ENCODE measurements at regions not wholly inside any gene's neighbourhood (a gene's known extent, or its start where the extent isn't known, plus 50 kb on each side); places are given as distances from the start of the nearest gene placed in this dataset.
A peak's percentile ranks its signal among the peaks of the same experiment; 100 is the strongest.
"Not testable (repeated sequence)": the region's sequence is repeated elsewhere in the genome, so short reads cannot be mapped to it uniquely, and the experiment has no call there.

GRCh38 chr12:24519759-24520158 is 429.1 kb downstream of the BCAT1 start:
- no peak for DNase-seq

DNA sequence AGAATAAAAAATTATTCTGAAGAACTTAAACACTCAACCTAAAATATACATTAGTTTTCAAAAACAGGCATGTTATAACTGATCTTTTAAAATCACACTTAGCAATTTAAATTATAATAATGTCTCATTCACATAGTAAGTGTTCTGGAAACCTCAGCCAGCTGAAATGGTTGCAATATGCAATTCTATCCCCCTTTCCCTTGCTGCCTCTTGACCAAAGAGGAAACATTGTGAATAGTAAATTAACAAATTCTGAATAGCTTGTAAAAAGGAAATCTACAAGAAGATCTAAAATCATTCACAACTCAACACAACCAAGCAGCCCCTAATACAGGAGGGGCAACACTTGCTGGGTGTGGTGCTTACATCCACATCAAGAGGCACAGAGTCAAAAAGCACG is 431.9 kb downstream of the BCAT1 start:
- no peak for DNase-seq

- no peak for DNase-seq
These were observed 438.2 kb downstream of the BCAT1 start for GRCh38 chr12:24510581-24511125.

DNA sequence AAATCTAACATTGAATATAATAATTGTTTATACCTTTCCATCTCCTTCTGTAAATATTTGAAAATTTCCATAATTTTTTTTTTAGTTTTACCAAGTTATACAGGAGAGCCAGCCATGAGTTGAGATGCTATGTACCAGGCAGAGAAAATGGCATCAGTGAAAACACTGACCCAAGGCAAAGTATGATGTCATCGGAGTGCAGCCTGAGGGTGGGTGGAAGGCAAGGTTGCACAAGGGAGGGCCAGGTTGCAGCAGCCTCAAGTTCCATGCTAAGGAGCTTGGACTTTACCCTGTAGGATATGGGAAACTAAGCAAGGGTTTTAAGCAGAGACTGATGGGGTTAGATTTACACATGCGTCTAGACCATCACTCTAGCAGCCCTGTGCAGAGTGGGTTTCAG is 441.1 kb downstream of the BCAT1 start:
- no peak for DNase-seq

DNA sequence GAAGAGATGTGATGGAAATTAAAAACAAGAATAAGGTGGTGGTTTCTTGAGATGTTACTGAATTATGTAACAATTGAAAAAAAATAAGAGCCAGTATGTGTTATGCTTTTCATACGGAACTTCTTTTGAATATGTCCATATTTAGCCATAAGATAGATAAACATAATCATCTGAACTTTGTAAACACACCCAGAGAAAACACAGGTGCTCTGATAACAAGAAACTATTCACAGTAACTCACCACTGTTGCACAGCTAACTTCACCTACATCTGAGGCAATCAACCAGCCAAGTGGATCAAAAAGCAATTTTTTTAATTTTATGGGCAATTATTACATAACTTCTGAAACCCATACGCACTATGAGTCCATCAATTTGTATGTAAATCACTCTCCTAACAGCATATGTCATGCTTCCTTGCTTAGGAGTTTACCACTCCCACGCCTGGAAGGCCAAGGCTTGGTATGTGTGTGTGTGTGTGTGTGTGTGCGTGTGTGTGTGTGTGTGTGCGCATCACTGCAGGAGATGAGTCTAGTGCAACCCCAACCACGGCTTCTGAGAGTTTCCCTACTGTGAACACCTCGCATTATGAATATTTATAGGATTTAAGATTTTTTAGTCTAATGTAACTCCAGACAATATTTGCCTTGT is 443.4 kb downstream of the BCAT1 start:
- no peak for DNase-seq

DNA sequence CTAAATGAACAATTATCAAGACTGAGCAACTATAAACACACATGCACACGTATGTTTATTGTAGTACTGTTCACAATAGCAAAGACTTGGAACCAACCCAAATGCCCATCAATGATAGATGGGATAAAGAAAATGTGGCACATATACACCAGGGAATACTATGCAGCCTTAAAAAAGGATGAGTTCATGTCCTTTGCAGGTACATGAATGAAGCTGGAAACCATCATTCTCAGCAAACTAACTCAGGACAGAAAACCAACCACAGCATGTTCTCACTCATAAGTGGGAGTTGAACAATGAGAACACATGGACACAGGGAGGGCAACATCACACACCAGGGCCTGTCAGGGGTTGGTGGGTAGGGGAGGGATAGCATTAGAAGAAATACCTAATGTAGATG is 445.4 kb downstream of the BCAT1 start:
- not testable (repeated sequence) for DNase-seq

DNA sequence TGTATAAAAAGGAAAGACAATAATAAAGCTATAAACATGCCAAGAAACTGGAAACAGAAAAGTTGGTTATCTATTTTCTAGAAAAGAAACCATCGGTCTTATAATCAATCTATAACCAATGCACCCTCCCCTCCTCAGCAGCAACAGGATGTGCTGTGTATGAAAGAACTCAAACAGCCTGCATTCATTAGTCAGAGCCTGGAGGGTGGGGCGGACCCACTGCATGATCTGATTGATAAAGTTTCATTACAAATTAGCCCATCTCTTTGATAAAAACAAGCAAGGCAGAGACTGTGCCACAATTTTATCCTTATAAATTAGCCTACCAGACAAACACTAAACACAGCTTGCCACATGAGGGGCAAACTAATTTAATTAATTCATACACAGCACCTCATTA is 448.1 kb downstream of the BCAT1 start:
- peak in 1 of 56 donors; percentile 0 for DNase-seq

- no peak for DNase-seq
These were observed 448.5 kb downstream of the BCAT1 start for GRCh38 chr12:24500421-24500820.

- no peak for DNase-seq
These were observed 449.5 kb downstream of the BCAT1 start for GRCh38 chr12:24499151-24500146.

- DNase-seq = no peak
These were observed 452.1 kb downstream of the BCAT1 start for GRCh38 chr12:24496755-24497154.

- DNase-seq = no peak
These were observed 454.5 kb downstream of the BCAT1 start for GRCh38 chr12:24494401-24494800.

- no peak for DNase-seq
These were observed 456.9 kb downstream of the BCAT1 start for GRCh38 chr12:24491968-24492367.

GRCh38 chr12:24489939-24490338 is 459.0 kb downstream of the BCAT1 start:
- no peak for DNase-seq

DNA sequence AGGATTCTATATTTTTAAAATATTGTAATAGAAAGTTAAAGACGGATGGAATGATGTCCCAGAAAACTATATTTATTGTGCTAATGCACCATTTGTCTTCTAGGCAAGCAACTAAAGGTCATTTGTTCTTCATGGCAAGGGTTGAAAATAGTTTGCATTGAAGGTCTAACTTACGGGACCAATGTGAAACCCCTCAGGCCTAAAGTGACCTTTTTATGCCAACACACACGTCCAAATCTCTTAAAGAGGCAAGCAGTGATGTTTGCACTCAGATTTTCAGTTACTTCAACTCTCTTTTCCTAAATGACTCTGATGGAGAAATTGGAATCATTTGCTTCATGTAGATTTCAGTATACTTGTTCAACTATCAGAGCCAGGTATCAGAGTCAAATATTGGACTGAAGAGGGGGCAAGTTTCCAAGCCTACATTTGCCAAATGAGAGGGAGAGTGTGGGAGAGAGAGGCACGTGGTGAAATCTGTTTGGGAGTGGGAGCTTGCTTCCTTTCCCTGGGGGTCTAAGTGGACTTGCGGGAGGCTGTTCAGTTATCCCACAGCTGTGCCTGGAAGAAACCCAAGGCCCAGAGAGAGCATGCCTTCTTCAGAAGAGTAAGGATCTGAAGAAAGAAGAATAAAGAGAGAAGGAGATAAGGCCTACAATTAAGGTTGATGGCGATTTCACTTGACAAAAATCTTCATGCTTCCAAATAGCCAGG is 459.8 kb downstream of the BCAT1 start:
- no peak for DNase-seq

GRCh38 chr12:24488091-24488596 is 460.8 kb downstream of the BCAT1 start:
- DNase-seq = no peak

GRCh38 chr12:24487606-24488005 is 461.3 kb downstream of the BCAT1 start:
- no peak for DNase-seq

- DNase-seq = no peak
These were observed 465.2 kb downstream of the BCAT1 start for GRCh38 chr12:24483732-24484131.

GRCh38 chr12:24482882-24483604 is 465.9 kb downstream of the BCAT1 start:
- no peak for DNase-seq

DNA sequence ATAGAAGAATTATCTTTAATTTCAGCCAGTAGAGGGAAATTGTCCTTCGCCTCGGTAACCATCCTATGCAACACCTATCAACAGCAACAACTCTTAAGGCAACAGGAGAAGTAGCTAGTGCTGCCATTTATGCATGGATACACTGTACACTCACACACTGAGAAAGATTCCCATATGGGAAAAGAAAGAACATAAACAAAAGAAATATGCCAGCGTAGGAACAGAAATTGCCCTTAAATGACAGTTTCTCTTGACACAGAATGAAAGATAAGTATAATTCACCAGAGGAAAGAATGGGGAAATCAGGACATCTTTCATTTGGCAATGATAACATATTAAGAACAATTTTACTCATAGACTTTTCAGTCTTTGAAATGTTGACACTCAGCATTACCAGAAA is 466.9 kb downstream of the BCAT1 start:
- DNase-seq = no peak

- no peak for DNase-seq
These were observed 468.0 kb downstream of the BCAT1 start for GRCh38 chr12:24480766-24481449.
